Right lobe of liver (tissue), 4 donors: ENCODE measurements at regions not wholly inside any gene's neighbourhood (a gene's known extent, or its start where the extent isn't known, plus 50 kb on each side); places are given as distances from the start of the nearest gene placed in this dataset.

ENCODE experiments used
- CTCF ChIP-seq, 4 donors: fragments of 200-600 bp in 3 of 4; fragments of 450-650 bp in 1 of 4; IDR thresholded peaks; one replicate each; pipeline versions ENCODE4 v1.5.1 to v1.8.0; 2016 to 2022; ENCODE audit warnings: antibody characterized with exemption in 4 of 4, mild to moderate bottlenecking in 2 of 4
- POLR2A ChIP-seq: fragments of 450-650 bp; IDR thresholded peaks from one replicate; pipeline ENCODE4 v1.6.1; 2017; ENCODE audit warnings: antibody characterized with exemption, mild to moderate bottlenecking
- donor health status: DM: no; HTN: no; CAD: no.
- donor health status: DM: no; HTN: no; CAD: no.
- donor health status: DM: no; HTN: yes; CAD: no.

DNA sequence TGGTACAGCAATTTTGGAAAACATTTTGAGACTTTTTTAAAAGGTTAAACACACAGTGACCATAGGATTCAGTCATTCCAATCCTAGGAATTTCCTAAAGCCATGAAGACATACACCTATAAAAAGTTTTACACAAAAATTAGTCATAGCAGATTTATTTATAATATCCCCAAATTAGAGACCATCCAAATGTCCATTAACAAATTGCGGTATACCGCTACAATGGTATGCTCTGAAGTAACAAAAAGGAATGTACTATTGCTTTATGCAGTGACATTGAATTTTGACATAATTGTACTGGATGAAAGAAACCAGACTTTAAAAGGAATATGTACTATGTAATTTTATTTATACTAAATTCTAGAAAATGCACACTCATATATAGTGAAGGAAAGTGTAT lies 362.8 kb downstream of the HGF start:
- TF ChIP-seq CTCF (IDR thresholded peaks at IDR 0.05) (no peak), POLR2A (no peak)
